ENCODE measurements at regions not wholly inside any gene's neighbourhood (a gene's known extent, or its start where the extent isn't known, plus 50 kb on each side); places are given as distances from the start of the nearest gene placed in this dataset.

DNA sequence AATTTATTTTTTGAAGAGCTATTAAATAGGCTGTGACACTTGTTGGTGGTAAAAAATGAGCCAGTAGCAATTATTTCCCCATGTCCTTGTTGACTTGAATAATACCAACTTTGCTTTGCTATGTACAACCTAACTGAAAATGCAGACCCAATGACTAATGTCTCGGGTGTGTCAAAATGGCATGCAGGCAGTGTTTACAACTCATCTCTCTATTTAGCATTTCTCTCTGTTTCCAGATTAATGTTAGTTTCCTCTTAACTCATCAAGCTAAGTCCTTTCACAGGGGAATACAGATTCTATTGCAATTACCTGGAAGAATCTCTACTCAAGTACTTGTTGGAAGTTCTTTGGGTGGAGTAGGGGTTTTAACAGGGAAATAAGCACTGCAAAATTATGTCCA is 504.4 kb downstream of the BCKDHB start:
- TF ChIP-seq, protein P1, sequence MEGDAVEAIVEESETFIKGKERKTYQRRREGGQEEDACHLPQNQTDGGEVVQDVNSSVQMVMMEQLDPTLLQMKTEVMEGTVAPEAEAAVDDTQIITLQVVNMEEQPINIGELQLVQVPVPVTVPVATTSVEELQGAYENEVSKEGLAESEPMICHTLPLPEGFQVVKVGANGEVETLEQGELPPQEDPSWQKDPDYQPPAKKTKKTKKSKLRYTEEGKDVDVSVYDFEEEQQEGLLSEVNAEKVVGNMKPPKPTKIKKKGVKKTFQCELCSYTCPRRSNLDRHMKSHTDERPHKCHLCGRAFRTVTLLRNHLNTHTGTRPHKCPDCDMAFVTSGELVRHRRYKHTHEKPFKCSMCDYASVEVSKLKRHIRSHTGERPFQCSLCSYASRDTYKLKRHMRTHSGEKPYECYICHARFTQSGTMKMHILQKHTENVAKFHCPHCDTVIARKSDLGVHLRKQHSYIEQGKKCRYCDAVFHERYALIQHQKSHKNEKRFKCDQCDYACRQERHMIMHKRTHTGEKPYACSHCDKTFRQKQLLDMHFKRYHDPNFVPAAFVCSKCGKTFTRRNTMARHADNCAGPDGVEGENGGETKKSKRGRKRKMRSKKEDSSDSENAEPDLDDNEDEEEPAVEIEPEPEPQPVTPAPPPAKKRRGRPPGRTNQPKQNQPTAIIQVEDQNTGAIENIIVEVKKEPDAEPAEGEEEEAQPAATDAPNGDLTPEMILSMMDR (IDR thresholded peaks at IDR 0.05): no peak
- TF ChIP-seq RCOR1 (IDR thresholded peaks at IDR 0.05; ENCODE audit: low read length): no peak
- TF ChIP-seq RXRA (IDR thresholded peaks at IDR 0.05; ENCODE audit: borderline replicate concordance, low read depth): no peak
- no peak for TF ChIP-seq MXI1 (IDR thresholded peaks at IDR 0.05; ENCODE audit: low read depth, low read length)
- no peak for TF ChIP-seq SMC3 (IDR thresholded peaks at IDR 0.05; ENCODE audit: low read depth, low read length)
- TF ChIP-seq USF1 (IDR thresholded peaks at IDR 0.05; ENCODE audit: borderline replicate concordance, low read depth): no peak
- TF ChIP-seq SIN3A (IDR thresholded peaks at IDR 0.05; ENCODE audit: borderline replicate concordance, low read depth, low read length): no peak
- TF ChIP-seq RAD21 (IDR thresholded peaks at IDR 0.05; ENCODE audit: low read length): no peak
- no peak for TF ChIP-seq NFIC (IDR thresholded peaks at IDR 0.05; ENCODE audit: borderline replicate concordance)
- no peak for TF ChIP-seq POLR2AphosphoS5 (IDR thresholded peaks at IDR 0.05; ENCODE audit: low read depth, low read length)
- TF ChIP-seq MAX (IDR thresholded peaks at IDR 0.05; ENCODE audit: low read depth): no peak
- TF ChIP-seq, protein P2, sequence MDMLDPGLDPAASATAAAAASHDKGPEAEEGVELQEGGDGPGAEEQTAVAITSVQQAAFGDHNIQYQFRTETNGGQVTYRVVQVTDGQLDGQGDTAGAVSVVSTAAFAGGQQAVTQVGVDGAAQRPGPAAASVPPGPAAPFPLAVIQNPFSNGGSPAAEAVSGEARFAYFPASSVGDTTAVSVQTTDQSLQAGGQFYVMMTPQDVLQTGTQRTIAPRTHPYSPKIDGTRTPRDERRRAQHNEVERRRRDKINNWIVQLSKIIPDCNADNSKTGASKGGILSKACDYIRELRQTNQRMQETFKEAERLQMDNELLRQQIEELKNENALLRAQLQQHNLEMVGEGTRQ (IDR thresholded peaks at IDR 0.05; ENCODE audit: borderline replicate concordance, low read depth, low read length): no peak
